Choroid plexus epithelial cell (primary cell): ENCODE measurements at regions not wholly inside any gene's neighbourhood (a gene's known extent, or its start where the extent isn't known, plus 50 kb on each side); places are given as distances from the start of the nearest gene placed in this dataset.

Source experiments
- DNase-seq: peaks from one replicate; pipeline ENCODE4 v3.0.0-alpha.2; 2010; ENCODE audit warnings: low read depth
- H3K4me3 ChIP-seq: 2 replicates; pipeline ENCODE4 v1.5.1; 2011; ENCODE audit warnings: low read depth, mild to moderate bottlenecking, control low read depth, low read length, moderate library complexity
- TF ChIP-seq, protein P1 (sequence below): conservative IDR thresholded peaks from 2 replicates; pipeline ENCODE4 v1.5.1; 2011; ENCODE audit warnings: low read depth, mild to moderate bottlenecking, control low read depth, inconsistent platforms, low read length, moderate library complexity

GRCh38 chr11:135033540-135033939 is 621.5 kb upstream of the B3GAT1 start:
- TF ChIP-seq, protein P1, sequence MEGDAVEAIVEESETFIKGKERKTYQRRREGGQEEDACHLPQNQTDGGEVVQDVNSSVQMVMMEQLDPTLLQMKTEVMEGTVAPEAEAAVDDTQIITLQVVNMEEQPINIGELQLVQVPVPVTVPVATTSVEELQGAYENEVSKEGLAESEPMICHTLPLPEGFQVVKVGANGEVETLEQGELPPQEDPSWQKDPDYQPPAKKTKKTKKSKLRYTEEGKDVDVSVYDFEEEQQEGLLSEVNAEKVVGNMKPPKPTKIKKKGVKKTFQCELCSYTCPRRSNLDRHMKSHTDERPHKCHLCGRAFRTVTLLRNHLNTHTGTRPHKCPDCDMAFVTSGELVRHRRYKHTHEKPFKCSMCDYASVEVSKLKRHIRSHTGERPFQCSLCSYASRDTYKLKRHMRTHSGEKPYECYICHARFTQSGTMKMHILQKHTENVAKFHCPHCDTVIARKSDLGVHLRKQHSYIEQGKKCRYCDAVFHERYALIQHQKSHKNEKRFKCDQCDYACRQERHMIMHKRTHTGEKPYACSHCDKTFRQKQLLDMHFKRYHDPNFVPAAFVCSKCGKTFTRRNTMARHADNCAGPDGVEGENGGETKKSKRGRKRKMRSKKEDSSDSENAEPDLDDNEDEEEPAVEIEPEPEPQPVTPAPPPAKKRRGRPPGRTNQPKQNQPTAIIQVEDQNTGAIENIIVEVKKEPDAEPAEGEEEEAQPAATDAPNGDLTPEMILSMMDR = peak; percentile 65
- peak; percentile 50 for DNase-seq
- no peak overlapping the region for H3K4me3 ChIP-seq

DNA sequence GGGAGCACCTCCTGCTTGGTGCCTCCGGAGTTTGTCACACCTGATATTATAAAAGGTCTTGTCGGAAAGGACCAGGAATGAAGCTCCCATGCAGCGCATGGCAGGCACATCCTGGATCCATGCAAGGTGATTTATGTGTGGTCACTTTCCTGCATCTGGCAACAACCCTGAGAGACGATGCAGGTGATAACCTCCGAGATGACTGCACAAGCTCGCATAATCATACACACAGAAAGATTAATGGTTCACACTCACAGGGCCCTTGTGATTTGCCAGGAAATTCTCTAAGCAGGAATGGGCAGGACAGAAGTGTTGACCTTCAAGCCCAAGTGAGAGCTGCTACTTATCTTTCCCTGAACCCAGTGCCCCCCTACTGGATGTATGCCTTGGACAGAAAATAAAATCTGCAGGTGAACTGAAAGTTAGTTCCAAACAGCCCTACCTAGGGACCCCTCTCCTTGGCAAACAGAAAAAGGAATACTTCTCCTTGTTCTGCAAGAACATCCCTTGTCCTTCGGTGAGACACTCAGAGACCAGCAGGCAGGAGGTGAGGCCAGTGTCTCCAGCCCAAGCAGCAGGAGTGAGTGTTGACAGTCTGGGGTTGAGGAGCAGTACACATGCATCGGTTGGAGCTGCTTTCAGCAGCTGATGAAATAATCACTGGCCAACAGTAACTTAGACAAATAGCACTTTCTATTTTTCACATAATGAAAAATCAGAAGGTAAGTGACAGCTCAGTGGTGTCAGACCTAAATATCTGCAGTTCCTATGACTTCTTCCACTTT is 619.4 kb upstream of the B3GAT1 start:
- DNase-seq = no peak
- TF ChIP-seq, protein P1 = no peak
- no peak overlapping the region for H3K4me3 ChIP-seq

- TF ChIP-seq, protein P1 = no peak
- peak; percentile 75 for DNase-seq
These were observed 615.4 kb upstream of the B3GAT1 start for GRCh38 chr11:135027461-135027860.

GRCh38 chr11:135023499-135023898 is 611.5 kb upstream of the B3GAT1 start:
- H3K4me3 ChIP-seq = no peak overlapping the region
- TF ChIP-seq, protein P1 = no peak
- no peak for DNase-seq

More at GRCh38 chr11:135027461-135027860, 615.4 kb upstream of the B3GAT1 start:
- no peak overlapping the region for H3K4me3 ChIP-seq

- TF ChIP-seq, protein P1 = no peak
- DNase-seq = no peak
- H3K4me3 ChIP-seq = no peak overlapping the region
These were observed 610.4 kb upstream of the B3GAT1 start for GRCh38 chr11:135022454-135022853.

DNA sequence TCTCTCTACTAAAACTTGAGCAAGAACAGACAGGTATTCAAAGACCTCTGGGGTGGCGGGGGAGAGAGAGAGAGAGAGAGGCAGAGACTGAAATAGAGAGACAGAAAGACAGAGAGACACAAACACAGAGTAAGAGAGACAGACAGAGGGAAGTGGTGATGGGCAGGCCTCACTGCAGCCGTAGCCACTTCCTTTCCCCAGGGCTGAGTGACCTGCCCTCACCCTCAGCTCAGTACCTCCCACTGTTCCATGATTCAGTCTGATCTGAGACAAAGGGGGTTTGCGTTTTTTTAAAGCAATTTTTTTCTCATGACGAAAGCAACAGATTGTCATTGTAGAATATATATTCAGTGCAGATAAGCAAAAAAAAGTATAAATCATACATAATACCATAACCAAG is 607.9 kb upstream of the B3GAT1 start:
- peak; percentile 9 for DNase-seq
- no peak overlapping the region for H3K4me3 ChIP-seq
- TF ChIP-seq, protein P1 = no peak

- no peak for DNase-seq
- H3K4me3 ChIP-seq = no peak overlapping the region
- TF ChIP-seq, protein P1 = no peak
These were observed 607.4 kb upstream of the B3GAT1 start for GRCh38 chr11:135019343-135019871.
